GM18520 (cell line): ENCODE measurements at regions not wholly inside any gene's neighbourhood (a gene's known extent, or its start where the extent isn't known, plus 50 kb on each side); places are given as distances from the start of the nearest gene placed in this dataset.

ENCODE experiments used
- ATAC-seq: cut with Tn5 transposase; IDR thresholded peaks from one replicate; pipeline ENCODE4 v1.9.1; 2021; ENCODE audit not compliant: unreplicated experiment

DNA sequence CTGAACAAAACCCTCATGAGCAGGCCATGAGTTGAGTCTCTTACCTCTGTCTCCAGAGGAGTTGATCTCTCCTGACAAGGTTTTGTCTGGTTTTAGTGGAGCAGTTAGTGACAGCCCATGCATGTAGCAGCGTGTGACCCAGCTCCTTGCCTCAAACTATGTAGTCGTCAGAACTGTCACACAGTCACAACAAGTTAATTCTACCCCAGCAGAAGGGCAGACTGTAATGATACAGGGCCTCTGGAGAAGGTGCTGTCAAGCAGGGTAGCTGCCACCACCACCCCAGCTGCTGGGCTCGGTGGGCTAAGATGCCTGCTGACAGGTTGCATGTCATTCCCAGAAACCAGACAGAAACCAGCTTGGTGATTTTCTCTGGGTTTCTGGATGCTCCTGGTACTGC is 194.5 kb downstream of the PSAT1 start:
- no peak for ATAC-seq

DNA sequence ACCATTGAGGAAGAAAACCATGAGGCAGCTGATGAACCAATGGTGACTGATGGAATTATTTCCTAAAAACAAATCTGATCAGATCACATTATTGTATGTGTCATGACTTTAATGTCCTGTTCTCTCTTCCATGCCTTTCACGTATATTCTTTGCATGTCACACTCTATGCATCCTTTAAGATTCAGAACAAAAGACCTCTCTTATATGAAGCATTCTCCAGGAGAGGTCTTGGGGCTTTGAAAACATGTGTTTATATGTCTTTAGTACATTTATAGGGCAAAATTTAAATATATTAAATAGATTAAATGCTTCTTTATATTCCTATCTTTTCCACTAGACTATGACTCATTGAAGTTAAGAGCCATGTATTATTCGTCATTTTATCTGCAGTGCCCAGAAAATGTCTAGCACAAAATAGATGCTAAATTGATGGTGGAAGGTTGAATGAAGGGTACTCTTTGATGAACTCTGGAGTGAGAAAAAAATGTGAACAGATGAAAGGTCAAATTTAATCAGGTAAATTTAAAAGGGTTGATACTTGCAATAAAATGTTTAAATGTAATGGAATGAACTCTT is 196.3 kb downstream of the PSAT1 start:
- ATAC-seq, result no peak

DNA sequence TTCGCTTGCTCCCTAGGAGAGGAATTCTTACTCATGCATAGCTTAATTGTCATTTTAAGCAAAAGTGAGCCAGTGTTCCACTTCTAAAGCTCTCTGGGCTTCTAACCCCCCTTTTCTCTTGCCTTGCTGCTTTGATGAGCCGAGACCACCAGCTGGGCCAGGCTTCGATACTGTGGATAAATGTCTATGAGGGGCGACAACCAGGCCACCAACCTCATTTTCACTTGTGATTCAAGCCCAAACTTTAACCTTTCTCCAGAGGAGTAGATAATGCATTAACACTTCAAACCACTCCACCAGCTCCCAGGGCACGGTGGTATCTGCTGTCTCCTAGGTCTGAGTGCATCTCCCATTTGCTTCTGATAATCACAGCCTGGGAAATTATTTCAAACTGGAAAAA is 205.6 kb downstream of the PSAT1 start:
- no peak for ATAC-seq

DNA sequence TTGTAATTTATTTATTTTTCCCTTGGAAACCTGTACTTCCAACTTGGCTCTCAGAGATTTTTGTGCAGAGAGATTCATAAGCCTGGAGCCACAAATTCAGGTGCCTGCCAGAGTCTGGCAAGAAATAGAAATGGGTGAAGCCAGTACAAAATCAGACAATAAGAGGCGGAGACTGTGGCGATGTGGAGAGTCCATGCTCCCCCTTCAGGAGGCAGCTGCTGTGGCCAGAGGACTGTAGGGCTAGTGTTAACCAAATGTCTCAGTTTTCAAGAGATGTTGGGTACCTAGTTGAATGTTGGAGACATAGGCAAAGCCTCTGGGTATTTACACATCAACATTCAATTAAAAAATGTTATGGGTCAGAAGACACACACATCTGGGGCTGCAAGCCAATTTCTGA is 208.6 kb downstream of the PSAT1 start:
- ATAC-seq, result no peak

DNA sequence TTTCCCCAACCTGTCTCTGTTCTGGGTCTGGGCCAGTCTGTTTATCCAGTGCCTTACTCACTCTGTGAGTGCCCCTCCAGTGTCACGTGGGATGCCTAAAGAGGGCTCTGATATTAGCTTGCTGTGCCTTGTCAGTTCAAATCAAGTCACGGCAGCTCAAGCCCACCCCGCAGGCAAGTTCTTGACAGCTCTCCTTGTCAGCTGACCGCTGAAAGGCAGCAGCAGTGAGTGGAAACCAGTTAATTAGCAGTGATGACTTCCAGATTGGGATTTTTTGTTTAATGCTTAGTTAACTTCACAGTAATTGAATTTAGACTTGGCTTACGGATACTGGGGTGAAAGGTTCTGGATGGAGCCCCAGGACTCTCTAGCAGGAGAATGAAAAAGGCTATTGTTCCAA is 210.1 kb downstream of the PSAT1 start:
- no peak for ATAC-seq

DNA sequence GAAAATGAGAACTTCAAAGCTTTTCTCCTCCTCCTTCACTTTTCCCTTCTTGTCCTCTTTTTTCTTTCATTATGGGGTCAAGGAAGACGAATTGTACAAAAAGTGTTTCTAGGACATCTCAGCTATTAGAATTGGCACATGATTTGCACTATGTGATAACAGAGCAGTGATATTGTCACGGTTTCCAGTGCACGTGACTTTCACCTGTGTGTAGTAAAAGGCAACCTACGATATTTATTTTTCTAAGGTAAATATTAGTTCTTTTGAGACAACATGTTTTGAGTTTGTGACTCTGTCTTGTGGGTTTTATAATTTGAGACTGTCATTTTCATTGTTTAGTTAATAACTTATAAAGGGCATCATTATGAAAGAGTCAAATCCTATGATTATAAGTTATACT is 213.1 kb downstream of the PSAT1 start:
- ATAC-seq, result no peak

DNA sequence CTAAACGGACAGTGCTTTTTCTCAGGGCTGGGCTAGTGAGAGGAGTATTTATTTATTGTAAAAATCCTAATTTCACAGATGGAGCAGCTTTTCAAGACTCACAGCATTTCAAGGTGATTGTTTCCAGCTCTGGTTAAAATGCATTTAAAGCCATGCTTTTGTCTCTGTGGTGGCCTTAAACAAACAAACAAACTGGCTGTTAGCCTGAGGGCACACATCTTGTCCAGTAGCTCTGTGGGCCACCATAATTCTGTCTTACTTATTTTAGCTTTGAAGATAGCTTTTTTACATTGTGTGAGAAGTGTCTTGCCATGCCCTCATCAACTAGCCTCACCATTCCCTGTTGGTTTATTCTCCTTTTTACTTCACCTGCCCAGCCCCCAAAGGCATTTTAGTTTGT is 218.2 kb downstream of the PSAT1 start:
- no peak for ATAC-seq

DNA sequence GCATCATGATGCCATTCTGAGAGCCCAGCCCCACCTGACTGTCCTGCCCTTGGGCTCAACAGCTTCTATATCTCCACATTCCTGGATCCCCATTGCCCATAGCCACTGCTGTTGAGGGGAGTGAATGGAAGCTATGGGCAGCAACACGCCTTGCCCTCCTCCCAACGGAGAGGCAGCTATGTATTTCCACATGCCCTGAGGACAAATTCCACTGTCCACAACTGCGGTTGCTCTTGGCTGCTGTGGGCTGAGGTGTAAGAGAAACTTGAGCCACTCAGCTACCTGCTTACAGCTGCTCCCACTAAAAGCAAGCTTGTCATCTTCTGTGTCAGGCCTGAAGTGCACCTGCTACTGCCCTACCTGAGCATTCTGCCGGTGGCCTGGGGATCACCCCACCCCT is 222.9 kb downstream of the PSAT1 start:
- no peak for ATAC-seq

DNA sequence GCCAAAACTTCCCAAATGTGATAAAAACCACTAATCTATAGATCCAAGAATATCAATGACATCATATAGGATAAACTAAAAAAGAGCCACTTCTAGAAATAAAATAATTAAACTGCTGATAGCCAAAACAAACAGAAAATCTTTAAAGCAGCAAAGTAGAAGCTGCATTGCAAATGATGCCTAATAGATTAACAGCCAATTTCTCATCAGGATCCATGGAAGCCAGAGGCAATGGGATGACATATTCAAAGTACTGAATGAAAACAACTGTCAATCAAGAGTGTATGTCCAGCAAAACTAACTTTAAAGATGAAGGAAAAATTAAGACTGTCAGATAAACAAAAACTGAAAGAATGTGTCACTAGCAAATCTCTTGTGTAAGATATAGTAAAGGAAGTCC is 224.8 kb downstream of the PSAT1 start:
- no peak for ATAC-seq

DNA sequence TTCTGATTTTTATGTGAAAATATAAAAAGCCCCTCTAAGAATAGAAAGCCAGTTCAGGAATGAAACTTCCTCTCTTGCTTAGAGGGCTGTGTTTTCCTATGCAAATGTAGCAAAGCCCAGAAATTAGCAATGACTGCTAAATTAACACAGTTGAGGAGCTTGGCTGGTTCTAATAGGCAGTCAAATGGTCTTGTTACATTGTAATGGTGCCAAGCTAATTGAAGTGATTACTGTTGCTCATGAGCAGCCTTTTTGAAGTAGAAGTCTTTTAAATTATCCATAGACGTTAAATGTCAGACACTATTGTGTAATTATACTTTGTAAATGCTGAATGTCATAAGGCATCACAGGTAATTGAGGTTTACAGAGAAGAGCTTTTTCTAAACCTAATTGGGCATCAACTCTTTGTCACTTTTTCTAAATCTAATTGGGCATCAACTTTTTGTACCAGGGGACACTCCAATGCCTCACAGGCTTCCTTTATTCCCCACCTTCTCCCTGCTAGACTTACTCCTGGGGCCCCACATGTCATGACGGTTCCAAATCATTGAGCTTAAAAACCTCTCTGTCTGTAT is 229.1 kb downstream of the PSAT1 start:
- ATAC-seq, result no peak

DNA sequence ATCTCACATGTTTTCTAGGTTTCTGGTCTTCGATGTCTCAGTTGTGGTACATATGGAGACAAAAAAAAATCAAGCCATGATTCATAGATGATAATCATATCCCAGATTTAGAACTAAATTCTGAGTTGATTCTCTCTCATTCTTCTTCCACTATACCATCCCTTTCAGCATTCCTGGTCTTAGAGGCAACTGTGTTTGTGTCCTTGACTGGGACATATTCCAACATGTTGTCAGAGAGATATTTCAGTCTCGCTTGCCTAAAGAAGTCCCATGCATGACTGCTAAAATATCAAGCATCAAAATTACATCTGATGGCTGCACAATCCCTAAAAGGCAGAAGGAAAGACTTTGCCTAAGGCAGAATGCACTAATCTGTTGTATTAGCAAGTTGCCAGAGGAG is 236.6 kb downstream of the PSAT1 start:
- no peak for ATAC-seq

DNA sequence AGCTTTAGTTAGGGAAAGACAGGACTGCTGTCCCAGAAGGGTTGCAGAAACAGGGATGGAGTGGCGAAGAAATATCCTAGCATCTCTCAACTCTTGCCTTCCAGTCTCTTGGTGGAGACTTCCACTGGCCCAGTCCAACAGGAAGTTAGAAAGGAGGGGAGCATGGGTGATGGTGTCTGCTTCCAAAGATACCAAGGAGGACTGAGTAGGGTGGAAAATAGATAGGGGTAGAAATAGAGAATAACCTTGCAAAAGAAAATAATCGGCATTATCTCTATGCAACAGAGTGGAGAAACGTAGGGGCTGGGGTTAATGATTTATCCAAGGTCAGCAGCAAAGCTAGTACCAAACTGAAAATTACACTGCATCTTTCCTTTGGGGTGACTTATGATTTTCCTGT is 242.3 kb downstream of the PSAT1 start:
- no peak for ATAC-seq

DNA sequence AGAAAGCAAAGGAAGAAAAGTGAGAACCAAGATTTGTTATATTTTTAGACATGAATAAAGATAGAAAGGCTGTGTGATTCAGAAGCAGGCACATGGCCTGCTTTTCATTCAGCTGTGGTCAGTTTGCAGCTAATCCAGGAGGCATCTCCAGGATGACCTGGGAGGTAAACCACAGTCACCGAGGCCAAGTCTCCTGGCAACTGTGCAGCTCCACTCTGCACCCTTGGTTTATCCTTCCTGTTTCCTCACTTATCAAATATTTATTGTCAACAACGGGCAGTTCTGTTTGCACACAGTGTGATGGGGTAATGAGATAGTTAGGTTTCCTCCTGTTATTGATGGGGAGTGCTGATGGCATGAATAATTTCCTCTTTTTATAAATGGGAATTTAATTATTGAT is 243.0 kb downstream of the PSAT1 start:
- ATAC-seq, result no peak

DNA sequence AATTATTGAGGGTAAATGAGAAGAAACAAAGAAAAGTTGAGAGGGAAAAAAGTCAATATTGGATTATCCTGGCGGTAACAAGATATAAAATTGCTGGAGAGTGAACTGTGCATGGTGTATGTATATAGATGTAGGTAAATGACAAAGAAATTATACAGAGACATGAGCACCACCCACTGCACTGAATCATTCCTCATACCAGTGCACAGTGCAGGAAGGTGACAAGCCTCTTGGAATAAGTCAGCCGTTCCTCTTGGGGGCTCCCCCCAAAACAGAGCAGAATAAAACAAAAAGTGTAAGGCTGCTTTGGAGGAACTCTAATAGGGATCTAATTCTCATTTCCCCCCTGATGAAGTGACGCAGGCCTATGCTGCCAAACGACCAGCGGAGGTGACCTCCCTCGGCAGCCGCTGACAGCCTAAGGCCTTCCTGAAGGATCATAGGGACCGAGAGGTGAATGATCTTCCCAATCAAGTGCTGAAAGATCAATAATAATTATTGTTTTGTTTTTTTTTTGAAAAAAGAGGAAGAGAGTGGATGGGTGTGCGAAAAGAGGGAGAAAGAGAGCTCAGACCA is 245.0 kb downstream of the PSAT1 start:
- ATAC-seq, result no peak

DNA sequence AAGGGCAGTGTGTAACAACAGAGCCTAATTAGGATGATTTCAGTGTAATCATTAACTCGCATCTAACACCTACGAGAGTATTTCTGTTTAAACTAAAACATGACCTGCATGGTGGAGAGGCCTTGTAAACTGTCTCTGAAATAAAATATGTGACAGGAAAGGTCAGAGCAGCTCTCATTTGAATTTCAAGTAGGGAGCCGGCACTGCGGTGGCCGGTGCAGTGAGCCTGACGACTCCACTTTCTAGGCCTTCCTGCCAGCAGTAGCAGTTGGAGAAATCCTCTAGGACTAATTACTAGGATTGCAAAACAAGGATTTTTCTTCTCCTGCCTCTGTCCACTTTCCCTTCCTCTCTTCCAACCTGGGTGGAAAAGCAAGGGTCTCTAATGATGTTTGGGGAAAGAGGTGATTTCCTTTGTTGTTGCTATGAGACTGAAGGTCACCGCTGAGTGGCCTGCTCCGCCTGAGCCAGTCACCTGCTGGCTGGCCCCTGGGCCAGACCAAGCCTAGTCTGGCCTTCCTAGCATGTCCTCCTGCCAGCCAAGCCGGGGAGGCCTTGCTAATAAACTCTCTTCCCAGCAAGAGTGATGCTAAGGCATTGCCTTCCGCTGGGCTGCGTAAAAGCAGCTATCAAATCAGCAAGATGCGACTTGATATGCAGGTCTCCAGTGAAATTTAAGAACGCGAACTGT is 245.7 kb downstream of the PSAT1 start:
- ATAC-seq, result no peak

DNA sequence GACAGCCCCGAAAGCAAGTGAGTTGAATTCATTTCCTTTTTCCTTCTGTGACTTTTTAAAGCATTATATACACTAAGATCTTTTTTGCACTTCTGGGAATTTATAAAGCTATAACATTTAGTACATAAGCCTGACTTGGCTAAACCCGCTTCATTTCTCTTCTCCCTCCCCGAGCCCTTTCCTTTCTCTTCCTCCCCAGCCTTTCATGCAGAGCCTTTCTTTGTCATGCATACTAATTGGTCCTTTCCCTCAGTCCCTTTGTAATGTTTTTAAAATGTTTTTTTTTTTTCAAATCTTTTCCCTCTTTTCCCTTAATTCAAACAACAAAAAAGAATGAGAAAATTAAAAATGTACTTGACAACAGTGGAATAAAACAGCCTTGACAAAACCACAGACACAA is 246.4 kb downstream of the PSAT1 start:
- no peak for ATAC-seq

DNA sequence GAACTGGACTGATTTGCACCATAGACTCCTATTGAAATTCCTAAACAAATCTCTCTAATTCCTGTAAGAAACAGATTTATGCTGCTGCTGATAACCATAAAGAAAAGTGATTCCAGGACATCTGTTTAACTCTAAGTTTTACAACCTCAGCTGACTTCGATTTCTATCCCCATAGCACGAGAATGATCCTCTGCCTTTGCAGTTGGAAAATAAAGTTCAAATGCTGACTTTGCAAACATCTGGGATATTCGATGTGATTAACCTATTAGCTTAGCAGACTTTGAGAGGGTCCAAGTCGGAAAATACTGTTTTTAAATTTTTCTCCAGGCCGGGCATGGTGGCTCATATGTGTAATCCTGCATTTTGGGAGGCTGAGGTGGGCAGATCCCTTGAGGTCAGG is 247.3 kb downstream of the PSAT1 start:
- no peak for ATAC-seq

DNA sequence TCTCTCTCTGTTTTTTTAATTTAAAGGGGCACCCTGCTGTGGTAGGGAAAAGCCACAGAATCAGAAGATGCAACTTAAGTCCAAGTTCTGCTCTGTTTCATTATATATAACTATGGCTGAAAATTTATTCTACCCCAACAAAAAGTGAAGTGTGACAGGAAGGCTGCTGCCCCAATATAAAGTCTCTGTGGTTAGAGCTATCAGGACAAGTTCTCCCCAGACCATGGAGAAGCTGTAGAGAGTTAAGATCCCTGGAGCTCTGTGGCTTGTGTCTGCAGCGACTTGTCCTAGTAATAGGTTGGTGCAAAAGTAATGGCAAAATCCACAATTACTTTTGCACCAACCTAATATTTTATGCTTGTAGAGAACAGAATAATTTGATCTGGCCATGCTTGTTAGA is 250.9 kb downstream of the PSAT1 start:
- no peak for ATAC-seq

DNA sequence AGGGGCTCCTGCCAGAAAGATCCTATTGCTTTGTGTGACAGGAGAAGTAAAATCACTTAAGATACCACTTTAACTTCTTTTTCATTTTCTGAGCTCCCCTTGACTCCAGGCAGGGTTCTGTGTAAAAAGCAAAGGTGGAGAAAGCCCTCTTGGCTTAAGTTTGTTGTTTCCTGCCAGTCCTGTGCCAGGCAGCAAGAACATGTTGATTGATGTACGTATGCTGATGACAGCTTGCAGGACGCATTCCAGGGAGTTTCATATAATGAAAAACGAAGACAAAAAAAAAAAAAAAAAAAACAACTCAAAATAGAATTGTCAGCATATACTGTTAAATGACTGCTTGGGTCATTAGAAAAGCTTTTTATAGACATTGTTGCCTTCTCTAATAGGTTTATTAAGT is 251.7 kb downstream of the PSAT1 start:
- no peak for ATAC-seq

DNA sequence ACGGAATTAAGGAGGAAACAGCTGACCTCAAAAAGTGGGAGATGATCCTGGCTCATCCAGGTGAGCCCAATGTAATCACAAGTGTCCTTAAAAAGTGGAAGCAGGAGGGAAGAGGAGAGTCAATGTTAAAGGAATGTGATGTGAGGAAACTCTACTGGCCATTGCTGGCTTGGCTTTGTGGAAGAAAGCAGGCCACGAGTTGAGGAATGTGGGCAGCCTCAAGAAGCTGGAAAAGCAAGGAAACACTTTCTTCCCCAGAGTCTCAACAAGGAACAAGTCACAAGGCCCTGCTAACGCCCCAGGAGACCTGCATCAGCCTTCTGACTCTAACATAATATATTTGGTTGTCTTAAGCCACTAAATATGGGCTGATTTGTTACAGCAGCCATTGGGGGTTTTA is 252.8 kb downstream of the PSAT1 start:
- ATAC-seq, result no peak

DNA sequence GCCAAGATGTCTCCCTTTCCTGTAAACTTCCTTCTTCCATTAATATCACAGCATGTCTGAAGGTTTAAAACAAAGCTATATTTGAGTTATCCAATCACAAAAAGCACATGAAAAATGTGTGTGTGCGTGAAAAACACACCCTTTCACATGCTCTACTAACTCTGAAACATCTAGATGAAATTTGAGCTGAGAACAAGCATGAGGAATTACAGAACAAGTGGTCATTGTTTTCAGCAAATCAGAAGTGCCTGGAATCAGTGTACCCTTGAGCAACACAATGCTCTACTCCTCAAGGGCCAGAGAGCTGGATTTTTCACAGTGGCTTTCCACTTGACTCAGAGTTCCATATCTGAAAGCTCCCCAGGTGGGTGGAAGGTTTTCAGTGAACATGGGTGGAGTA is 255.9 kb downstream of the PSAT1 start:
- ATAC-seq, result no peak

DNA sequence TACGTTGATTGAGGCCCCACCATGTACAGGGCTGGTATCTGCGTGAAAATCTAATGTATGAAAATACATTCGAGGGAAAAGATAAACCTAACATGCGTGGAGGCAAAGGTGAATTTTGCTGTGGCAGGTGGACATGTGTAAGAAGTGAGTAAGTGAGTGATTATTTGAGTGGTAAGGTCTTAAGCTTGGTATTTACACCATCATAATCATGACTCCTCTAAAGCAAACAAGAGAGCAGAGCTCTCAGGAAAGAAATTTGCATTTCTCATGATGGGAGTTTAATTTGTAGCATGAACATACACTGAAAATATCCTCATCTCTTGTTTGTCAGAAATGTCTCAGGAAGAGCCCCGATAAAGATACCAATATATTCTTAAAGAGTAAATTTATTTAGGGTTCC is 260.6 kb downstream of the PSAT1 start:
- ATAC-seq, result no peak

DNA sequence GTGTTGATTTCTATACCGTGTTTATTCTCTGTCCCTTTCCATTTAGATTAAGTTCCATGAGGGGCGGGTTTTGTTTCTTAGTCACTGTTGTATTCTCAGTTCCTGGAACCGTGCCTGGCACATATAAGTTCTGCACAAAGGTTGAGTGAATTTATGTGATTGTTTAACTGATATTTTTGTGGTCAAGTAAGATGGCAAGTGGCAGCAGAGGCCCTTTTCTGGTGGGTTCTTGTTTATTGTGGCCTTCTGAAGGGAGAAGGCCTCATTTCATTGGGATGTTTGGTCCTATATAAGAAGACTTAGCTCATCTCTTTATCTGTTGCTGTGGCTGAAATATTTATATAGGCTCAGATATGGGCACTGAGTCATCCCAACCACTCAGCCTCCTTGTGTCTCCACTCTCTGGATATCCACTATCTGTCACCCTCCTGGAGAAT is 262.5 kb downstream of the PSAT1 start:
- ATAC-seq, result no peak
